ENCODE measurements at regions not wholly inside any gene's neighbourhood (a gene's known extent, or its start where the extent isn't known, plus 50 kb on each side); places are given as distances from the start of the nearest gene placed in this dataset.
A peak's percentile ranks its signal among the peaks of the same experiment; 100 is the strongest.
"Not testable (repeated sequence)": the region's sequence is repeated elsewhere in the genome, so short reads cannot be mapped to it uniquely, and the experiment has no call there.

DNA sequence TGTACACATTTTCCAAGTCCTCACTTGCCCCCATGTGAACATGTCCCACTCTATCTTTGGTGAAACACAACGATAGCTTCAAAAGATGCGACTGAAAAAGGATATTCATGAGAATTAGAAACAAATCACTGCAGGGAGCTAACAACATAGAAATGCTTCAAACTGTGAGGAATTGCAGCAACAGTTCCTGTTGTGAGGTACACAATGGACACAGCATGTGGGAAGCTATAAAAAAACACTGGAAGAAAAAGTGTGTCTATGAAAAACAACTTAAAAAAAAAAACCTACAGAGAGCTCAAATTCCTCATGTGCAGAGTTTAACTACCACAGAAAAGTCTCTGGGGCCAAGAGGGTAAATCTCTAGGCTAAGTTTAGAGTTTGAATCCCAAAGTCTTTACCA, 51.6 kb upstream of the BLTP1 start:
- no peak for DNase-seq

GRCh38 chr4:122099896-122100295, 52.2 kb upstream of the BLTP1 start:
- no peak for DNase-seq

DNA sequence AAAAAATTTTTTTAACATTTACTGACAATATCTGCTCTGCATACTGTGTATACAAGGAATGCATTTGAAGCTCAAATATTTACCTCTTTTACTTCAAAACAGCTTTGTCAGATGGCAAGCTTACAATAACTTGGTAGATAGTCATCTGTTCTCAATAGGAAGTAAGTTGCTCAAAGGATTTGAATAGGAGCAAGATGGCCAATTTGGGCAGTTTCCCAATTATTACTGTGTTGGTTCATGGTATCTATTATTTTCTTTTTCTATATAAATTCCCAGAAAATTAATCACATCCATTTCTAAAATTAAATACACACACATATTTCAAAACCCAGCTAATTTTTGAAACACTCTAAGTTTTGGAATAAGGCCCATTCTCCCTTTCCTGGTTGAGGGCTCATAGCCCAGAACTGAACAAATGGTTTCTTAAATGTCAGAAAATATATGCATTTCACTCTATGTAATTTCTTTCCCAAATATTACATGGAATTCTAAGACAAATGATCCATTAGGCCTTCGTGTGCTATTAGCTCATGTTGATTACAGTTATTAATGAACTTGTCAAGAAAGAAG, 60.2 kb upstream of the BLTP1 start:
- DNase-seq, result no peak

- no peak for DNase-seq
Observed at GRCh38 chr4:122091397-122091796, 60.7 kb upstream of the BLTP1 start.

DNA sequence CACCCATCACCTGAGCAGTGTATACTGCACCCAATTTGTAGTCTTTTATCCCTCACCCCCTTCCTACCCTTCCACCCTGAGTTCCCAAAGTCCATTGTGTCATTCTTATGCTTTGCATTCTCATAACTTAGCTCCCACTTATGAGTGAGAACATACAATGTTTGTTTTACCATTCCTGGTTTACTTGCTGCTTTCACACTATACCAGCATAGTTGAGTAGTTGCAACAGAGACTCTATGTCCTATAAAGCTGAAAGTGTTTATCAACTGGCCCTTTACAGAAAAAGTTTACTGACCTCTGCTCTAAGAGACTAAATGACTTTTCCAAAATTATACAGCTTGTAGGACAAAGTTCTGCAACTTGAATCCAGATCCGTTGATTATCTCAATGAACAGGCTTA, 61.1 kb upstream of the BLTP1 start:
- DNase-seq, result no peak

- peak; percentile 56 for DNase-seq
Observed at GRCh38 chr4:122086338-122087065, 65.6 kb upstream of the BLTP1 start.

- no peak for DNase-seq
Observed at GRCh38 chr4:122083989-122084388, 68.1 kb upstream of the BLTP1 start.

- DNase-seq, result no peak
Observed at GRCh38 chr4:122083351-122083750, 68.8 kb upstream of the BLTP1 start.

GRCh38 chr4:122082661-122083060, 69.5 kb upstream of the BLTP1 start:
- no peak for DNase-seq

- not testable (repeated sequence) for DNase-seq
Observed at GRCh38 chr4:122077653-122078052, 74.5 kb upstream of the BLTP1 start.

GRCh38 chr4:122076835-122077234, 75.3 kb upstream of the BLTP1 start:
- DNase-seq, result not testable (repeated sequence)

DNA sequence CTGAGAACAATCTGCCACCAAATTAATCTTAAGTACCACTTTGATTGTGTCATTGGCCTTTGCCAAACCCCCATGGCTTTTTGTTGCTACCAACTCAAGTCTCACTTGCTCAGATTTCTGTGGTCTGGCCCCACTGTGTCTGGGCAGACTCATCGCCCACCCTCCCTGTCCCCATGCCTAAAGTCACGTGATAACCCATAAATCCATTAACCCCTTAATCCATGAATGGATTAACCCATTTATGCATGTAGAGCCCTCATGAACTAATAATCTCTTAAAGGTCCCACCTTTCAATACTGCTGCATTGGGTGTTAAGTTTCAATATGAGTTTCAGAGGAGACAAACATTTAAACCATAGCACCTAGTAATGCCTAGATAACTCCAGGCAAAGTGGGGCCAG, 78.5 kb upstream of the BLTP1 start:
- no peak for DNase-seq

DNA sequence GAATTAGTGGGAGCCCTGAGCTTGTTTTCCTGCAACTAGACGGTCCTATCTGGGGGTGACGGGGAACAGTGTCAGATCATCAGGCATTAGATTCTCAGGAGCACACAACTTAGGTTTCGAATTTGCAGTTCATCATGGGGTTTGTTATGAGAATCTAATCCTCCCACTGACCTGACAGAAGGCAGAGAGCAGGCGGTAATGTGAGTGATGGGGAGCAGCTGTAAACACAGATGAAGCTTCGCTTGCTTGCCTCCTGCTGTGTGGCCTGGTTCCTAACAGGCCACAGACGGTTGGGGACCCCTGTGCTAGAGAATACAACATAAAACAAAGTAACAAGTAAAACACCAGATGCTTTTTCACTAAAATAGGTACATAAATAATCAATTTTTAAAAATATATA, 86.2 kb upstream of the BLTP1 start:
- DNase-seq, result no peak

- no peak for DNase-seq
Observed at GRCh38 chr4:122065149-122065548, 87.0 kb upstream of the BLTP1 start.

DNA sequence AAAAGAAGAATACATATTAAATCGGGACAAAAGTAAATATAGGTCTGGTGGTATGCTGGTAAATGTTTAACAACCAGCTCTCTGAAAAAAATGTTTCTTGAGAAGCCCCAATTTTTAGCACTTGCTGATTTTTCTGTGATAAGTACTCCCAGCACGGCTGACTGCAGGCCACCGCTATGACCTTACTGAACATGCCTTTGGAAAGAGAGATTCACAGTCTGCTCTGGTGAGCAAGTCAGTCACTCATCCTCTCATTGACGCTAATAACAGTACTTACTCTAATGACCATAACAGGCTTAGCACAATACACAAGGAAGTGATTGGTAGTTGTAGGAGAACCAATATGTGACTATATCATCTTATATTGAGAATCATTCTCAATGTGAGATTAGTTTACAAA, 98.9 kb upstream of the BLTP1 start:
- DNase-seq, result no peak

- DNase-seq, result no peak
Observed at GRCh38 chr4:122052677-122053076, 99.5 kb upstream of the BLTP1 start.

GRCh38 chr4:122050841-122051240, 99.0 kb upstream of the TRPC3 start:
- no peak for DNase-seq

DNA sequence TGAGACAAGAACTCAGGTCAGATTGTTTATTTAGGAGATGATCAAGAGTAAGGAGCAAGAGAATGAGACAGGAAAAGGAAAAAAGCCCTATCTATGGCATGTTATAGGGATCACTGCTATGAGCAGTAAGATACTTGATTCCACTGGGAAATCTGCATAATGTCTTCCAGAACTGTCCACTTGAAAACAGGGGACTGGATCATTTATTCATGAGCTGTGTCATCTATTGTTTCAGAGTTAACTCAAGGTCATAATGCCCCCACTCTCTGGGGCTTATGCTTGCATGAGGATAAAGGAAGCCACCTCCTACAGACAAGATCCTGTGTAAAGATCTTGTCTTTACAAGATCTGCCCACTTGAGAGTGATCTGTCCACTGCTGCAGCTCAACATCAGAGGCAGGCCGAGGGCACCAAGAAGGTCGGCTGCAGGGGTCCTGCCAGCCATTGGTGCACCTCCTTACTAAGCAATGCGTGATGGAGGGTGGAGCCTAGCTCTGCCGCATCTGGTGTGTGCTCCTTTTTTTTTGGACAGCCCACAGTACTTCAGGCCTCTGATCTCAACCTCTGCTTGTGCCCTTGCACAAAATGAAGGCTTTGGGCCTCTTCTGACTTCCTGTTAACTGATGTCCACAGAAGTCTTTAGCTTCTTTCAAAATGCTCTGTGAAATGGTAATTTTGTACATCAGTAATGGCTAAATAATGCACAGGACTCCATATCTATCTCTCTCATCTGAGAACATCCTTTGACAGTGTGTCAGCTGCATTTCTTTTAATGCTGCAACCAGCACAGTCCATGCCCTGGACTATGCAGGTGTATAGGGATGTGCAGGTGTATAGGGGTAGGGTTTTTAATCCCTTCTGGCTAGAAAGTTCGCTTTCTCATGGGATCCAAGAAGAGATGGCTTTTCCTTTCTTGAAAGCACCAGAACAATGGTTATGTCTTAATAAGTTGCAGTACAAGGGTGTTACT, 95.9 kb upstream of the TRPC3 start:
- no peak for DNase-seq

DNA sequence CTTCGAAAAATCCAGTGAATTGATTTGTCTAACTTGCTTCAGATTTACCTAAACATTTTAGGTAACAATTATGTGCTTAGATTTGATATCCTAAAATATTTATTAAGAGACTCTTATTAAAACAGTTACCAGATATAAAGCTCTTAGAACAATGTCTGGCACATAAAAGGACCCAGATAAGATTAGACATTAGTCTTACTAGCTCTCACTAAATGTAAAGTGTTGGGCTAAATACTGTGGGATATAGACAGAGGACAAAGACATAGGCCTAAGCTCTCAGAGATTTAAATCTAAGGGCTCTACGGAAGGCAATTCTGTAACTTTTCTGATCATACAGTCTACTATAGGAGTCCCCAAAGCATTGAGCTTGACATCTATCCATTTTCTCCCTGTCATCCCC, 94.4 kb upstream of the TRPC3 start:
- DNase-seq, result no peak

DNA sequence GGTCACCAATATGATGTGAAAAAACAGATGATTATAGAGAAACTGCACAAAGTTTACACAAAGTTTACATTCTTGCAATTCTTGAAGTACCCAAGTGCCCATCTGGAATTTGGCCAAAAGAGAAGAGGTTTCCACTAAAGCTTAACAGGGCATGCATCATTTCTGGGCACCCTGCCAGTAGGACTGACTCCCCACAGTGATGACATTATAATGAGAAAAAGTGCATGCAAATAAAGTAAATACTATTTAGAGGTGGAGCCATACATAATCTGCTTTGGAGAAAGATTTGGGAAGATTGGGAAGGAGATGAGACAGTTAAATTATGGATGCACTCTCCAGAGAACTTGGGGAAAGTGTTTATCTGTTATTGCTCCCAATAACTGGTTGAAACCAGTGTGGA, 93.7 kb upstream of the TRPC3 start:
- DNase-seq, result peak; percentile 75

DNA sequence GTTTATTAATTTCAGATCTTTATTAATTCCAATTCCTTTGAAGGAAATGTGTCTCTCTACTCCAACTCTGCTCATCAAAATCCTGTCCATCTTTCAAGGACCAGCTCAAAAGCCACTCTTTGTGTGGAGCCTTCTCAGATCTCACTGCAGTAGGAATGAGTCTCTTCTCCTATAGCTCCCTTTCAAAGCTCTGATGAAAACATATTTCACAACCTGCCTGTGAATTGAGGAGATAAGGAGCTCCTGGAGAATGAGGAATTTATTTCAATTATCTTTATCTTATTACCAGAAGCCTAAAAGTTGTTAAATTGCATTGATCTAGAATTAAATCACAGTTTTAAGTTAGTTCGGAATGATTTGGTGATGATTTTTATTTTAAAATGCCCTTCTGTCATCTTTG, 92.6 kb upstream of the TRPC3 start:
- DNase-seq, result no peak

DNA sequence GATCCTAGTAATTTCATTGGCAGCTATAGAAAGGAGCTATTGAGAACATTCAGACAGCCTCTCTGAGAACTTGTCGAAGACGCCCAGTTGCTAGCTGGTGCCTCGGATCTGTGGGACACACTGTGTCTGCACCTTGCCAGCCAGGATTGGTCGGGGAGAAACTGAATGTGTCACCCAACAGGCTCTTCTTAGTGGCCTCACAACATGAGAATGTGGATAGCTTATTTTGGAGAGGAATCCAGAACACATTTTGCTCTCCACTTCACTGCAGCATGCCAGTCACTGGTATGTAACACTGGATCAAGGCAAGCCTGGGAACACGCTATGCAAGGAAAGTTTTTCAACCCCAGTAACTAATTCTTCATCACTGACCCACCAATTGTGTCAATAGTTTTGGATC, 89.5 kb upstream of the TRPC3 start:
- no peak for DNase-seq

DNA sequence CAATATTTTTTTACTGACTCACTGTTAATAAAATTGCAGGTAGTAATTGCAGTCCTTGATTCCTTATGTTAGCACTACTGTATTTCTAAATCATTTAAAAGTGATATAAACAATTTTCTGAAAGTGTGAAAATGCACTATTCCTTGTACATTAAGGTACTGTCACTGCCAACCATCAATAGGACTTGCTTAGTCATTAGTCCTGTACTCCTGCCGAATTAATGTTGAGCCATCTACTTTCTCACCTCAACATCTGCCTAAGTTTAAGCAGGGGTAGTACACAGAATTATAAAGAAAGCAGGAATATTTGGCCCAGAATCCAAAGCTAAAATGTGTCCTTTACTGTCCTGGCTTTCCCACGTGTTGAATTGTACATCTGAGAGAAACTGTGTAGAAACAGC, 87.0 kb upstream of the TRPC3 start:
- no peak for DNase-seq

- DNase-seq, result no peak
Observed at GRCh38 chr4:122034619-122035018, 82.8 kb upstream of the TRPC3 start.
